Activated T-helper 2 cell treated with anti-CD3 and anti-CD28 coated beads, Interferon-gamma antibody, Interleukin-2, Interleukin-4, amounts not matched to agents 10 μg/mL and 5 μg/mL and 100 μg/mL, durations not matched to agents 14 hours and 24 hours and 36 hours (primary cell): ENCODE measurements at regions not wholly inside any gene's neighbourhood (a gene's known extent, or its start where the extent isn't known, plus 50 kb on each side); places are given as distances from the start of the nearest gene placed in this dataset.

ENCODE experiments used
- DNase-seq: peaks from one replicate; pipeline ENCODE4 v3.0.0; 2021; ENCODE audit warnings: low spot score
- H3K27ac Mint-ChIP-seq: one replicate; pipeline ENCODE4 v1.8.0; 2021; ENCODE audit warnings: mixed read lengths
- H3K27me3 Mint-ChIP-seq: one replicate; pipeline ENCODE4 v1.8.0; 2021; ENCODE audit warnings: low read depth, mixed read lengths
- H3K36me3 Mint-ChIP-seq: one replicate; pipeline ENCODE4 v1.8.0; 2021; ENCODE audit warnings: low read depth, mixed read lengths
- H3K4me1 Mint-ChIP-seq: one replicate; pipeline ENCODE4 v1.8.0; 2021; ENCODE audit warnings: low read depth, mixed read lengths
- H3K4me3 Mint-ChIP-seq: one replicate; pipeline ENCODE4 v1.8.0; 2021; ENCODE audit warnings: low read depth, mild to moderate bottlenecking, moderate library complexity, mixed read lengths
- H3K9me3 Mint-ChIP-seq: one replicate; pipeline ENCODE4 v1.8.0; 2021; ENCODE audit warnings: mixed read lengths
- intact Hi-C: fragments of 100-400 bp; cut with micrococcal nuclease; formaldehyde crosslinking; loops from one replicate; pipeline ENCODE4 v1.15.1; 2023

GRCh38 chr21:19878133-19878532 is 1120.1 kb upstream of the NCAM2 start:
- Mint-ChIP-seq H3K27ac (no peak overlapping the region), H3K4me1 (no peaks in the 10 kb centered on the region), H3K4me3 (no peak overlapping the region), H3K9me3 (peaks cover 44% of the 10 kb centered on the region), H3K27me3 (no peaks in the 10 kb centered on the region), H3K36me3 (no peaks in the 10 kb centered on the region)
- intact Hi-C loops, result no loop called here
- DNase-seq, result no peak

GRCh38 chr21:19899645-19900044 is 1098.6 kb upstream of the NCAM2 start:
- peaks cover 50% of the 10 kb centered on the region for H3K9me3 Mint-ChIP-seq
- no peak overlapping the region for H3K27ac Mint-ChIP-seq
- H3K4me1 Mint-ChIP-seq, result no peaks in the 10 kb centered on the region
- H3K36me3 Mint-ChIP-seq, result no peaks in the 10 kb centered on the region
- H3K4me3 Mint-ChIP-seq, result no peak overlapping the region
- intact Hi-C loops, result no loop called here
- H3K27me3 Mint-ChIP-seq, result no peaks in the 10 kb centered on the region
- no peak for DNase-seq

- Mint-ChIP-seq H3K36me3 (no peaks in the 10 kb centered on the region), H3K4me3 (no peak overlapping the region), H3K27me3 (no peaks in the 10 kb centered on the region), H3K27ac (no peak overlapping the region), H3K4me1 (no peaks in the 10 kb centered on the region), H3K9me3 (peaks cover 48% of the 10 kb centered on the region)
- DNase-seq, result no peak
- intact Hi-C loops, result no loop called here
These were observed 1098.1 kb upstream of the NCAM2 start for GRCh38 chr21:19900149-19900548.

GRCh38 chr21:19908390-19908789 is 1089.8 kb upstream of the NCAM2 start:
- Mint-ChIP-seq H3K4me1 (no peaks in the 10 kb centered on the region), H3K27ac (no peak overlapping the region), H3K36me3 (no peaks in the 10 kb centered on the region), H3K27me3 (no peaks in the 10 kb centered on the region), H3K4me3 (no peak overlapping the region), H3K9me3 (peaks cover 24% of the 10 kb centered on the region)
- DNase-seq, result no peak
- intact Hi-C loops, result no loop called here

GRCh38 chr21:19914028-19914427 is 1084.2 kb upstream of the NCAM2 start:
- Mint-ChIP-seq H3K27me3 (no peaks in the 10 kb centered on the region), H3K4me1 (no peaks in the 10 kb centered on the region), H3K4me3 (no peak overlapping the region), H3K9me3 (peaks cover 32% of the 10 kb centered on the region), H3K36me3 (no peaks in the 10 kb centered on the region), H3K27ac (no peak overlapping the region)
- intact Hi-C loops, result no loop called here
- no peak for DNase-seq

- peaks cover 42% of the 10 kb centered on the region for H3K9me3 Mint-ChIP-seq
- no peaks in the 10 kb centered on the region for H3K4me1 Mint-ChIP-seq
- no peaks in the 10 kb centered on the region for H3K36me3 Mint-ChIP-seq
- no peaks in the 10 kb centered on the region for H3K27me3 Mint-ChIP-seq
- intact Hi-C loops, result no loop called here
- no peak overlapping the region for H3K4me3 Mint-ChIP-seq
- DNase-seq, result no peak
- no peak overlapping the region for H3K27ac Mint-ChIP-seq
These were observed 1077.0 kb upstream of the NCAM2 start for GRCh38 chr21:19921211-19921610.

- no peak for DNase-seq
- Mint-ChIP-seq H3K4me1 (no peaks in the 10 kb centered on the region), H3K9me3 (peaks cover 43% of the 10 kb centered on the region), H3K27me3 (no peaks in the 10 kb centered on the region), H3K36me3 (no peaks in the 10 kb centered on the region), H3K27ac (no peak overlapping the region), H3K4me3 (no peak overlapping the region)
- intact Hi-C loops, result no loop called here
These were observed 1076.1 kb upstream of the NCAM2 start for GRCh38 chr21:19922122-19922521.

- peaks cover 52% of the 10 kb centered on the region for H3K9me3 Mint-ChIP-seq
- H3K4me1 Mint-ChIP-seq, result no peaks in the 10 kb centered on the region
- H3K4me3 Mint-ChIP-seq, result no peak overlapping the region
- intact Hi-C loops, result no loop called here
- no peaks in the 10 kb centered on the region for H3K36me3 Mint-ChIP-seq
- no peak overlapping the region for H3K27ac Mint-ChIP-seq
- DNase-seq, result no peak
- H3K27me3 Mint-ChIP-seq, result no peaks in the 10 kb centered on the region
These were observed 1062.7 kb upstream of the NCAM2 start for GRCh38 chr21:19935467-19935866.

GRCh38 chr21:19937619-19938018 is 1060.6 kb upstream of the NCAM2 start:
- H3K4me3 Mint-ChIP-seq, result no peak overlapping the region
- no peaks in the 10 kb centered on the region for H3K36me3 Mint-ChIP-seq
- peaks cover 53% of the 10 kb centered on the region for H3K9me3 Mint-ChIP-seq
- intact Hi-C loops, result no loop called here
- no peak for DNase-seq
- H3K27me3 Mint-ChIP-seq, result no peaks in the 10 kb centered on the region
- H3K4me1 Mint-ChIP-seq, result no peaks in the 10 kb centered on the region
- H3K27ac Mint-ChIP-seq, result no peak overlapping the region

- H3K27ac Mint-ChIP-seq, result no peak overlapping the region
- peaks cover 59% of the 10 kb centered on the region for H3K9me3 Mint-ChIP-seq
- no peak overlapping the region for H3K4me3 Mint-ChIP-seq
- no peak for DNase-seq
- no peaks in the 10 kb centered on the region for H3K4me1 Mint-ChIP-seq
- no peaks in the 10 kb centered on the region for H3K27me3 Mint-ChIP-seq
- intact Hi-C loops, result no loop called here
- no peaks in the 10 kb centered on the region for H3K36me3 Mint-ChIP-seq
These were observed 1056.6 kb upstream of the NCAM2 start for GRCh38 chr21:19941626-19942025.

GRCh38 chr21:19950347-19950746 is 1047.9 kb upstream of the NCAM2 start:
- intact Hi-C loops, result no loop called here
- no peaks in the 10 kb centered on the region for H3K36me3 Mint-ChIP-seq
- no peaks in the 10 kb centered on the region for H3K27me3 Mint-ChIP-seq
- no peaks in the 10 kb centered on the region for H3K4me1 Mint-ChIP-seq
- H3K27ac Mint-ChIP-seq, result no peak overlapping the region
- no peak overlapping the region for H3K4me3 Mint-ChIP-seq
- H3K9me3 Mint-ChIP-seq, result peaks cover 43% of the 10 kb centered on the region
- DNase-seq, result no peak

- H3K36me3 Mint-ChIP-seq, result no peaks in the 10 kb centered on the region
- intact Hi-C loops, result no loop called here
- no peak for DNase-seq
- H3K27me3 Mint-ChIP-seq, result no peaks in the 10 kb centered on the region
- no peak overlapping the region for H3K4me3 Mint-ChIP-seq
- no peaks in the 10 kb centered on the region for H3K4me1 Mint-ChIP-seq
- H3K27ac Mint-ChIP-seq, result no peak overlapping the region
- peaks cover 56% of the 10 kb centered on the region for H3K9me3 Mint-ChIP-seq
These were observed 1029.1 kb upstream of the NCAM2 start for GRCh38 chr21:19969156-19969555.

GRCh38 chr21:19981938-19982337 is 1016.3 kb upstream of the NCAM2 start:
- peaks cover 49% of the 10 kb centered on the region for H3K9me3 Mint-ChIP-seq
- H3K27me3 Mint-ChIP-seq, result no peaks in the 10 kb centered on the region
- H3K27ac Mint-ChIP-seq, result no peak overlapping the region
- DNase-seq, result no peak
- intact Hi-C loops, result no loop called here
- H3K4me3 Mint-ChIP-seq, result no peak overlapping the region
- no peaks in the 10 kb centered on the region for H3K36me3 Mint-ChIP-seq
- H3K4me1 Mint-ChIP-seq, result no peaks in the 10 kb centered on the region

- no peaks in the 10 kb centered on the region for H3K27me3 Mint-ChIP-seq
- H3K27ac Mint-ChIP-seq, result no peak overlapping the region
- intact Hi-C loops, result no loop called here
- no peak overlapping the region for H3K4me3 Mint-ChIP-seq
- no peaks in the 10 kb centered on the region for H3K4me1 Mint-ChIP-seq
- H3K36me3 Mint-ChIP-seq, result no peaks in the 10 kb centered on the region
- peaks cover 34% of the 10 kb centered on the region for H3K9me3 Mint-ChIP-seq
- no peak for DNase-seq
These were observed 1011.8 kb upstream of the NCAM2 start for GRCh38 chr21:19986396-19986795.
